ENCODE measurements at regions not wholly inside any gene's neighbourhood (a gene's known extent, or its start where the extent isn't known, plus 50 kb on each side); places are given as distances from the start of the nearest gene placed in this dataset.

GRCh38 chr13:91193358-91193757, 154.1 kb upstream of the MIR17HG start (continued):
- no peak for TF ChIP-seq ZNF76 (tag by site-specific recombination; IDR thresholded peaks at IDR 0.05; ENCODE audit: borderline replicate concordance, low read depth)
- no peak for TF ChIP-seq ZNF114 (tag by site-specific recombination; IDR thresholded peaks at IDR 0.05)
- TF ChIP-seq ZNF521 (tag by site-specific recombination; IDR thresholded peaks at IDR 0.05), result no peak
- no peak for TF ChIP-seq ZNF121 (tag by site-specific recombination; IDR thresholded peaks at IDR 0.05)
- TF ChIP-seq ZNF701 (tag by site-specific recombination; IDR thresholded peaks at IDR 0.05), result no peak

DNA sequence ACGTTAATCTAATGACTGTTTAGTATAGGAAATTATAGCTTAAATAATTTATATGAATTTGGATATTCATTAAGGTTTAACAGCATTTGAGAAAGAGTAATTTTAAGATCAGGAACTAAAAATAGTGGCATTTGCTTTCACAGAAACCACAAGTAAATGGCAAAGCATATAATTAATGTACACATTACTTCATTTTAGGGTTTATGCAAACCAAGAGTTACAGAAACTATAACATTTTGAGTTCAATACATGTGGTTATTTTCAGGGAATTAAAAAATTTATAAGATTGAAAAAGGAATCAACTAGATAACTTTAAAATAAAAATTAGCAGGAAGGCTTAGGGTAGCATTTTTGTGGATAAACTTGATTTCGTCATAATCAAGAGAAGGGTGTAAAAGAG, 151.7 kb upstream of the MIR17HG start:
- TF ChIP-seq ZNF37A (tag by site-specific recombination; IDR thresholded peaks at IDR 0.05) (no peak), ZNF747 (tag by site-specific recombination; IDR thresholded peaks at IDR 0.05) (no peak), ZNF23 (tag by site-specific recombination; IDR thresholded peaks at IDR 0.05; ENCODE audit: borderline replicate concordance) (no peak), ZFP37 (tag by site-specific recombination; IDR thresholded peaks at IDR 0.05) (no peak)
- TF ChIP-seq, protein P1, sequence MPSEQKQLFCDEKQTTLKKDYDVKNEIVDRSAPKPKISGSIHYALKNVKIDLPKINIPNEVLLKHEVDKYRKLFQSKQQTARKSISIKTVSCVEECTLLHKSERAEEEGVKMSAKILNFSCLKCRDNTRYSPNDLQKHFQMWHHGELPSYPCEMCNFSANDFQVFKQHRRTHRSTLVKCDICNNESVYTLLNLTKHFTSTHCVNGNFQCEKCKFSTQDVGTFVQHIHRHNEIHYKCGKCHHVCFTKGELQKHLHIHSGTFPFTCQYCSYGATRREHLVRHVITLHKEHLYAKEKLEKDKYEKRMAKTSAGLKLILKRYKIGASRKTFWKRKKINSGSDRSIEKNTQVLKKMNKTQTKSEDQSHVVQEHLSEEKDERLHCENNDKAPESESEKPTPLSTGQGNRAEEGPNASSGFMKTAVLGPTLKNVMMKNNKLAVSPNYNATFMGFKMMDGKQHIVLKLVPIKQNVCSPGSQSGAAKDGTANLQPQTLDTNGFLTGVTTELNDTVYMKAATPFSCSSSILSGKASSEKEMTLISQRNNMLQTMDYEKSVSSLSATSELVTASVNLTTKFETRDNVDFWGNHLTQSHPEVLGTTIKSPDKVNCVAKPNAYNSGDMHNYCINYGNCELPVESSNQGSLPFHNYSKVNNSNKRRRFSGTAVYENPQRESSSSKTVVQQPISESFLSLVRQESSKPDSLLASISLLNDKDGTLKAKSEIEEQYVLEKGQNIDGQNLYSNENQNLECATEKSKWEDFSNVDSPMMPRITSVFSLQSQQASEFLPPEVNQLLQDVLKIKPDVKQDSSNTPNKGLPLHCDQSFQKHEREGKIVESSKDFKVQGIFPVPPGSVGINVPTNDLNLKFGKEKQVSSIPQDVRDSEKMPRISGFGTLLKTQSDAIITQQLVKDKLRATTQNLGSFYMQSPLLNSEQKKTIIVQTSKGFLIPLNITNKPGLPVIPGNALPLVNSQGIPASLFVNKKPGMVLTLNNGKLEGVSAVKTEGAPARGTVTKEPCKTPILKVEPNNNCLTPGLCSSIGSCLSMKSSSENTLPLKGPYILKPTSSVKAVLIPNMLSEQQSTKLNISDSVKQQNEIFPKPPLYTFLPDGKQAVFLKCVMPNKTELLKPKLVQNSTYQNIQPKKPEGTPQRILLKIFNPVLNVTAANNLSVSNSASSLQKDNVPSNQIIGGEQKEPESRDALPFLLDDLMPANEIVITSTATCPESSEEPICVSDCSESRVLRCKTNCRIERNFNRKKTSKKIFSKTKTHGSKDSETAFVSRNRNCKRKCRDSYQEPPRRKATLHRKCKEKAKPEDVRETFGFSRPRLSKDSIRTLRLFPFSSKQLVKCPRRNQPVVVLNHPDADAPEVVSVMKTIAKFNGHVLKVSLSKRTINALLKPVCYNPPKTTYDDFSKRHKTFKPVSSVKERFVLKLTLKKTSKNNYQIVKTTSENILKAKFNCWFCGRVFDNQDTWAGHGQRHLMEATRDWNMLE (tag by site-specific recombination; conservative IDR thresholded peaks at IDR 0.05; ENCODE audit: low read depth), result no peak
- TF ChIP-seq, protein P2, sequence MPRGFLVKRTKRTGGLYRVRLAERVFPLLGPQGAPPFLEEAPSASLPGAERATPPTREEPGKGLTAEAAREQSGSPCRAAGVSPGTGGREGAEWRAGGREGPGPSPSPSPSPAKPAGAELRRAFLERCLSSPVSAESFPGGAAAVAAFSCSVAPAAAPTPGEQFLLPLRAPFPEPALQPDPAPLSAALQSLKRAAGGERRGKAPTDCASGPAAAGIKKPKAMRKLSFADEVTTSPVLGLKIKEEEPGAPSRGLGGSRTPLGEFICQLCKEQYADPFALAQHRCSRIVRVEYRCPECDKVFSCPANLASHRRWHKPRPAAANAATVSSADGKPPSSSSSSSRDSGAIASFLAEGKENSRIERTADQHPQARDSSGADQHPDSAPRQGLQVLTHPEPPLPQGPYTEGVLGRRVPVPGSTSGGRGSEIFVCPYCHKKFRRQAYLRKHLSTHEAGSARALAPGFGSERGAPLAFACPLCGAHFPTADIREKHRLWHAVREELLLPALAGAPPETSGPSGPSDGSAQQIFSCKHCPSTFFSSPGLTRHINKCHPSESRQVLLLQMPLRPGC (tag by site-specific recombination; IDR thresholded peaks at IDR 0.05), result no peak
- ChIA-PET CTCF (no interaction called here), POLR2A (no interaction called here)
- Histone ChIP-seq H3K27ac (ENCODE audit: extremely low read depth, low read depth, low read length) (no peak overlapping the region), H3K36me3 (ENCODE audit: control insufficient read depth in 2 of 2, insufficient read depth in 1 of 2, low read length in 2 of 2) (no peaks in the 10 kb centered on the region), H3K4me3 (ENCODE audit: low read depth, low read length) (no peak overlapping the region), H3K9me3 (ENCODE audit: control insufficient read depth, insufficient read depth, low read depth, low read length) (no peaks in the 10 kb centered on the region), H3K4me1 (ENCODE audit: control insufficient read depth, insufficient read depth, low read length) (no peaks in the 10 kb centered on the region)

DNA sequence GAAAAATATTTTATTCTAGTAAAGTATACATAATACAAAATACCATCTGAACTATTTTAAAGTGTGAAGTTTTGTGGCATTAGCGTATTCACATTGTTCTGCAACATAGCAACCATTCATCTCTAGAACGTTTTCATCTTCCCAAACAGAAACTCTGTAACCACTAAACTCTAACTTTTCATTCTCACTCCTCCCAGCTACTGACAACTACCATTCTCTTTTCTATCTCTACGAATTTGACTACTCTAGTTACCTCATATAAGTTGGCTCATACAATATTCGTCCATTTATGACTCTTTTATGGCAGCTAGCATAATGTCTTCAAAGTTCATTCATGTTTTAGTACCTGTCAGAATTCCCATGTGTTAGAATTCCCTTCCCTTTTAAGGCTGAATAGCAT, 150.5 kb upstream of the MIR17HG start:
- no peaks in the 10 kb centered on the region for H3K9me3 ChIP-seq (ENCODE audit: control insufficient read depth, insufficient read depth, low read depth, low read length)
- no peaks in the 10 kb centered on the region for H3K4me1 ChIP-seq (ENCODE audit: control insufficient read depth, insufficient read depth, low read length)
- H3K27ac ChIP-seq (ENCODE audit: extremely low read depth, low read depth, low read length), result no peak overlapping the region
- ChIA-PET CTCF (no interaction called here), POLR2A (no interaction called here)
- TF ChIP-seq ZNF513 (tag by site-specific recombination; IDR thresholded peaks at IDR 0.05), result no peak
- no peak for TF ChIP-seq EGR2 (tag by site-specific recombination; IDR thresholded peaks at IDR 0.05; ENCODE audit: low read depth)
- TF ChIP-seq ZNF426 (tag by site-specific recombination; IDR thresholded peaks at IDR 0.05), result no peak
- H3K36me3 ChIP-seq (ENCODE audit: control insufficient read depth in 2 of 2, insufficient read depth in 1 of 2, low read length in 2 of 2), result no peaks in the 10 kb centered on the region
- H3K4me3 ChIP-seq (ENCODE audit: low read depth, low read length), result no peak overlapping the region

Measured in HEK293 (cell line).